Smooth muscle cell (in vitro differentiated cells): ENCODE measurements at regions not wholly inside any gene's neighbourhood (a gene's known extent, or its start where the extent isn't known, plus 50 kb on each side); places are given as distances from the start of the nearest gene placed in this dataset.
A peak's percentile ranks its signal among the peaks of the same experiment; 100 is the strongest.
"Not testable (repeated sequence)": the region's sequence is repeated elsewhere in the genome, so short reads cannot be mapped to it uniquely, and the experiment has no call there.

Source experiments
- DNase-seq: peaks from one replicate; lab custom pipeline; 2025; ENCODE audit not compliant: unreplicated experiment; lab: John Stamatoyannopoulos, UW
- H2AFZ ChIP-seq: fragments of 200-600 bp; sonication (generic); 2 replicates; pipeline ENCODE4 v1.6.0; 2016; ENCODE audit warnings: antibody characterized with exemption, low read depth, mild to moderate bottlenecking
- H3F3A ChIP-seq: fragments of 200-600 bp; sonication (generic); 2 replicates; pipeline ENCODE4 v1.6.0; 2017; ENCODE audit warnings: antibody characterized with exemption, low read depth
- H3K27ac ChIP-seq: fragments of 200-600 bp; sonication (generic); 2 replicates; pipeline ENCODE4 v1.5.1; 2016; ENCODE audit warnings: low read depth, mild to moderate bottlenecking
- H3K27me3 ChIP-seq: fragments of 200-600 bp; sonication (generic); 2 replicates; pipeline ENCODE4 v1.6.1; 2016; ENCODE audit warnings: low read depth, mild to moderate bottlenecking
- H3K36me3 ChIP-seq: fragments of 200-600 bp; sonication (generic); 2 replicates; pipeline ENCODE4 v1.5.1; 2016; ENCODE audit warnings: low read depth
- H3K4me1 ChIP-seq: fragments of 200-600 bp; sonication (generic); 2 replicates; pipeline ENCODE4 v1.5.1; 2016; ENCODE audit warnings: low read depth
- H3K4me2 ChIP-seq: fragments of 200-600 bp; sonication (generic); 2 replicates; pipeline ENCODE4 v1.6.0; 2016; ENCODE audit warnings: mild to moderate bottlenecking
- H3K4me3 ChIP-seq: fragments of 200-600 bp; sonication (generic); 2 replicates; pipeline ENCODE4 v1.5.1; 2016; ENCODE audit warnings: mild to moderate bottlenecking
- H3K79me2 ChIP-seq: fragments of 200-600 bp; sonication (generic); 2 replicates; pipeline ENCODE4 v1.6.0; 2016; ENCODE audit warnings: low read depth, mild to moderate bottlenecking
- H3K9ac ChIP-seq: fragments of 200-600 bp; sonication (generic); 2 replicates; pipeline ENCODE4 v1.6.0; 2016; ENCODE audit warnings: low read depth
- H3K9me3 ChIP-seq: fragments of 200-600 bp; sonication (generic); replicated peaks from 2 replicates; pipeline ENCODE4 v1.5.1; 2016; ENCODE audit warnings: low read depth
- H4K20me1 ChIP-seq: fragments of 200-600 bp; sonication (generic); 2 replicates; pipeline ENCODE4 v1.6.0; 2016; ENCODE audit warnings: low read depth
- CTCF ChIP-seq: fragments of 200-600 bp; sonication (generic); IDR thresholded peaks from 2 replicates; pipeline ENCODE4 v1.5.1; 2017; ENCODE audit warnings: borderline replicate concordance, mild to moderate bottlenecking, antibody characterized with exemption; ENCODE audit not compliant: insufficient read depth, poor library complexity, severe bottlenecking
- WGBS: methylation state at CpG from one replicate; pipeline ENCODE4 v1.1.7; 2016; ENCODE audit warnings: low lambda C conversion rate; 5-methylcytosine and 5-hydroxymethylcytosine counted together

DNA sequence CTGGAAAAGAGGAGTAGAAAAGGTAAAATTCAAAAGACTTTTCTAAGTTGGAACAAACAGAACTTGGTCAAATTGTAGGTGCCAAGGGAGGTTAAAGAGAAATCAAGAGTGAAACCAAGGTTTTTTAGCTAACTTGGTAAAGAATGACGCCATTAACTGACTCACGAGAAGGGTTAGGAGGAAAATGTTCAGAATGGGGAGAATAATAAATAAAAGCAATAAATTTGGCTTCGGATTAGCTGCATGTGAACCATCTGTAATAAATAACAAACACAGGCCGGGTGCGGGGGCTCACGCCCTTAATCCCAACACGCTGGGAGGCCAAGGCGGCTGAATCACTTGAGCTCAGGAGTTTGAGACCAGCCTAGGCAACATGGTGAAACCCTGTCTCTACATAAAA, 71.9 kb upstream of the SRRM3 start:
- no peaks in the 10 kb centered on the region for H3K79me2 ChIP-seq
- no peak overlapping the region for H3K4me2 ChIP-seq
- no peaks in the 10 kb centered on the region for H3K36me3 ChIP-seq
- no peaks in the 10 kb centered on the region for H3K4me1 ChIP-seq
- 95% methylated on average over 8 of the region's 8 CpGs for WGBS
- H3K4me3 ChIP-seq = no peak overlapping the region
- no peaks in the 10 kb centered on the region for H4K20me1 ChIP-seq
- H2AFZ ChIP-seq = peak overlapping the region; percentile 54
- TF ChIP-seq CTCF = no peak
- H3K9me3 ChIP-seq = no peaks in the 10 kb centered on the region
- no peak for DNase-seq
- no peak overlapping the region for H3K27ac ChIP-seq
- H3F3A ChIP-seq = no peaks in the 10 kb centered on the region
- no peaks in the 10 kb centered on the region for H3K27me3 ChIP-seq
- no peak overlapping the region for H3K9ac ChIP-seq

GRCh38 chr7:76130661-76131060, 71.0 kb upstream of the SRRM3 start:
- not testable (repeated sequence) for H3K27ac ChIP-seq, H3K4me3 ChIP-seq, H3K4me2 ChIP-seq, H3F3A ChIP-seq, H3K79me2 ChIP-seq, H3K36me3 ChIP-seq, DNase-seq, H3K27me3 ChIP-seq, H3K9me3 ChIP-seq, H3K9ac ChIP-seq, H3K4me1 ChIP-seq, H2AFZ ChIP-seq, H4K20me1 ChIP-seq
- peak; percentile 35 for TF ChIP-seq CTCF

- DNase-seq, H3K27ac ChIP-seq, H3K9ac ChIP-seq, H3K4me2 ChIP-seq, H4K20me1 ChIP-seq, H3K27me3 ChIP-seq, H3K36me3 ChIP-seq, H3K4me1 ChIP-seq, H3K9me3 ChIP-seq, H3K79me2 ChIP-seq, H2AFZ ChIP-seq, H3F3A ChIP-seq, H3K4me3 ChIP-seq: not testable (repeated sequence)
- WGBS = 94% methylated on average over 5 of the region's 5 CpGs
These were observed 69.8 kb upstream of the SRRM3 start for GRCh38 chr7:76131887-76132286.

DNA sequence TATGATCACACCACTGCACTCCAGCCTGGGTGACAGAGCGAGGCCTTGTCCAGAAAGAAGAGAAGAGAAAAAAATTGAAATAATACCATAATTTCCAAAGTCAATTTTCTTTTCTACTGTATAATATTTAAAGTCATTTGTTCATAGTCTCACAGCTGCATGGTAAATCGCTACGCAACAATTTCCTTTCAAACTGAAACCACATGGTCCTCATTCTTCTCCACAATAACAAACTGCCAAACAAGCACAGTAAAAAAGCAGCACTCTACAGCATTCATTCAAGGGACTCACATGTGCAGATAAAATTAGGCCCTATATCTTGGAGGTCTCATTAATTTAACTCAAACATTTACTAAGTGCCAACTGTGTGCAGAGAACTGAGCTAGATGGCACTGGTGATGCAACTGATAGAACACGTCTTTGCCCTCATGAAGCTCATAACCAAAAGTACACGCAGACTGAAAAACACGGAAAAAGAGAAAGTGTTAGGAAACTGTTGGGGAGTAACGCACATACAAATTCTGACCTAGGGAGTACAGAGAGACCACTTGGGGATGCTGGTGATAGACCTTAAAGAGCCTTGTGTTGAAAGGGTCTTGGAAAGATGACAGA, 68.4 kb upstream of the SRRM3 start:
- no peaks in the 10 kb centered on the region for H3K79me2 ChIP-seq
- H2AFZ ChIP-seq = no peak overlapping the region
- H3K4me3 ChIP-seq = no peak overlapping the region
- DNase-seq = no peak
- H3K9ac ChIP-seq = no peak overlapping the region
- no peak overlapping the region for H3K4me2 ChIP-seq
- H3K36me3 ChIP-seq = no peaks in the 10 kb centered on the region
- H4K20me1 ChIP-seq = no peaks in the 10 kb centered on the region
- H3K4me1 ChIP-seq = no peaks in the 10 kb centered on the region
- no peaks in the 10 kb centered on the region for H3K9me3 ChIP-seq
- no peaks in the 10 kb centered on the region for H3F3A ChIP-seq
- WGBS = 95% methylated on average over 7 of the region's 7 CpGs
- no peak overlapping the region for H3K27ac ChIP-seq
- TF ChIP-seq CTCF = no peak
- peaks cover 9% of the 10 kb centered on the region for H3K27me3 ChIP-seq
